DND-41 (cell line): ENCODE measurements at regions not wholly inside any gene's neighbourhood (a gene's known extent, or its start where the extent isn't known, plus 50 kb on each side); places are given as distances from the start of the nearest gene placed in this dataset.
A peak's percentile ranks its signal among the peaks of the same experiment; 100 is the strongest.

ENCODE experiments used
- ATAC-seq: fragments of 200-7000 bp; cut with Tn5 transposase; 3 replicates; pipeline ENCODE4 v1.9.1; 2021; ENCODE audit warnings: low read depth; ENCODE audit not compliant: insufficient read depth
- DNase-seq: peaks from one replicate; pipeline ENCODE4 v3.0.0-alpha.2; 2020
- H2AFZ ChIP-seq: 2 replicates; pipeline ENCODE4 v1.6.0; 2012; ENCODE audit warnings: low read depth, low read length
- H3K27ac ChIP-seq: 2 replicates; pipeline ENCODE4 v1.5.1; 2012; ENCODE audit warnings: low read length, inconsistent platforms
- H3K27me3 ChIP-seq: fragments of 200-600 bp; sonication (generic); 2 replicates; pipeline ENCODE4 v1.6.0; 2012; ENCODE audit warnings: low read length, mild to moderate bottlenecking, inconsistent platforms; ENCODE audit not compliant: insufficient read depth, poor library complexity
- H3K36me3 ChIP-seq: 2 replicates; pipeline ENCODE4 v1.5.1; 2012; ENCODE audit warnings: low read length, inconsistent platforms; ENCODE audit not compliant: insufficient read depth
- H3K4me1 ChIP-seq: 2 replicates; pipeline ENCODE4 v1.5.1; 2012; ENCODE audit warnings: mild to moderate bottlenecking, low read length; ENCODE audit not compliant: insufficient read depth
- H3K4me2 ChIP-seq: 2 replicates; pipeline ENCODE4 v1.6.0; 2012; ENCODE audit warnings: mild to moderate bottlenecking, moderate library complexity, low read length, inconsistent platforms; ENCODE audit not compliant: insufficient read depth
- H3K4me3 ChIP-seq, 2 experiments: fragments of 200-600 bp in 1 of 2; shearing (Covaris generic) in 1 of 2; 2 replicates each; pipeline ENCODE4 v1.5.1; 2012 to 2016; ENCODE audit warnings: inconsistent platforms in 2 of 2, low read length in 2 of 2, mild to moderate bottlenecking in 2 of 2, low read depth in 1 of 2, moderate library complexity in 1 of 2
- H3K79me2 ChIP-seq: 2 replicates; pipeline ENCODE4 v1.6.0; 2012; ENCODE audit warnings: low read length, inconsistent platforms; ENCODE audit not compliant: insufficient read depth
- H3K9ac ChIP-seq: 2 replicates; pipeline ENCODE4 v1.6.0; 2012; ENCODE audit warnings: low read depth, mild to moderate bottlenecking, inconsistent platforms, low read length, moderate library complexity
- H3K9me3 ChIP-seq: 2 replicates; pipeline ENCODE4 v1.5.1; 2012; ENCODE audit warnings: low read length, moderate library complexity, mild to moderate bottlenecking, inconsistent platforms; ENCODE audit not compliant: insufficient read depth, severe bottlenecking
- H4K20me1 ChIP-seq: 2 replicates; pipeline ENCODE4 v1.6.0; 2012; ENCODE audit warnings: low read length; ENCODE audit not compliant: insufficient read depth
- EZH2 ChIP-seq: IDR thresholded peaks from 3 replicates; pipeline ENCODE4 v1.6.1; 2012; ENCODE audit warnings: borderline replicate concordance, low read depth, mild to moderate bottlenecking, moderate library complexity, low read length, inconsistent platforms; ENCODE audit not compliant: severe bottlenecking
- TF ChIP-seq, protein P1 (sequence below): IDR thresholded peaks from 2 replicates; pipeline ENCODE4 v1.5.1; 2012; ENCODE audit warnings: borderline replicate concordance, low read length, moderate library complexity, mild to moderate bottlenecking; ENCODE audit not compliant: poor library complexity, severe bottlenecking; ENCODE audit errors: extremely low read depth

DNA sequence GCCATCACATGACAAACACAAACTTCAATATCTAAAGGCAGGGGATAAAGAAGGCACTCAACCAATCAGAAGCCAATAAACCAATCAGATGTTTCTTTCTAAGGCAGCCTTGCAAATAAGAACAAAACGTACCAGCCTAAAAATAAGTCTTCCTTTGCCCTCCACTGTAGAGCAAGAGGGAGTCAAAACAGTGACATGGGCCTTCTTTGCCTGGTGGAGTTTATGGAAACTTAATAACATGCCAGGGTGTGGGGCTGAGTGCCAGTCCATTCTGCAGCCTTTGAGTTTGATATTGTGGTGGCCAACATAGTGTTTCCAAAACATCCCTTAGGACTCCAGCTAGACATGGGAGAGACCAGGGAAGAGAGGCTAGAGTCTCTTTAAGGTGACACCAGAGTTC lies 126.1 kb upstream of the NECTIN1 start:
- H3K4me1 ChIP-seq = no peaks in the 10 kb centered on the region
- H3K27me3 ChIP-seq = no peaks in the 10 kb centered on the region
- no peaks in the 10 kb centered on the region for H3K79me2 ChIP-seq
- no peaks in the 10 kb centered on the region for H4K20me1 ChIP-seq
- no peaks in the 10 kb centered on the region for H3K36me3 ChIP-seq
- no peak overlapping the region for H3K27ac ChIP-seq
- DNase-seq = no peak
- H3K9ac ChIP-seq = no peak overlapping the region
- no peak for TF ChIP-seq EZH2
- TF ChIP-seq, protein P1, sequence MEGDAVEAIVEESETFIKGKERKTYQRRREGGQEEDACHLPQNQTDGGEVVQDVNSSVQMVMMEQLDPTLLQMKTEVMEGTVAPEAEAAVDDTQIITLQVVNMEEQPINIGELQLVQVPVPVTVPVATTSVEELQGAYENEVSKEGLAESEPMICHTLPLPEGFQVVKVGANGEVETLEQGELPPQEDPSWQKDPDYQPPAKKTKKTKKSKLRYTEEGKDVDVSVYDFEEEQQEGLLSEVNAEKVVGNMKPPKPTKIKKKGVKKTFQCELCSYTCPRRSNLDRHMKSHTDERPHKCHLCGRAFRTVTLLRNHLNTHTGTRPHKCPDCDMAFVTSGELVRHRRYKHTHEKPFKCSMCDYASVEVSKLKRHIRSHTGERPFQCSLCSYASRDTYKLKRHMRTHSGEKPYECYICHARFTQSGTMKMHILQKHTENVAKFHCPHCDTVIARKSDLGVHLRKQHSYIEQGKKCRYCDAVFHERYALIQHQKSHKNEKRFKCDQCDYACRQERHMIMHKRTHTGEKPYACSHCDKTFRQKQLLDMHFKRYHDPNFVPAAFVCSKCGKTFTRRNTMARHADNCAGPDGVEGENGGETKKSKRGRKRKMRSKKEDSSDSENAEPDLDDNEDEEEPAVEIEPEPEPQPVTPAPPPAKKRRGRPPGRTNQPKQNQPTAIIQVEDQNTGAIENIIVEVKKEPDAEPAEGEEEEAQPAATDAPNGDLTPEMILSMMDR = no peak
- H3K4me2 ChIP-seq = no peak overlapping the region
- H2AFZ ChIP-seq = no peak overlapping the region
- H3K4me3 ChIP-seq = no peak overlapping the region
- no peaks in the 10 kb centered on the region for H3K9me3 ChIP-seq
- ATAC-seq = no peak

DNA sequence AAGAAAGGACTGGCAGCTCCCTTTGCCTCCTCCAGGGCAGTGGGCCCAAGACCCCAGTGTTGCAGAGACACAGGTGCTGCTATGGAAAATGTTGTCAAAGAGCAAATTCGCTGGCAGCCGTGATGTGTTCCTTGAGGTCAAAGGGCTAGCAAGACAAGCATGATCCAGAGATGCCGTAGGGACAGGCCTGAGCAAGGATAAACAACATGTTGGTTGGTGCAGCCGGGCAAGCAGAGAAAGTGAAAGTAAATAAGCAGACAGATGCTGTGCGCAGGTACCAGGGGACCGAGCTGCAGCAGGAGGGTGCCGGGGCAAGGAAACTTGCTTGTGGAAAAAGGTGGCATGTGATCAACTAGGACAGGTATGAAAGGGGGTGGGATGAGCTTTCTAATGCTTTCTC lies 125.5 kb upstream of the NECTIN1 start:
- Histone ChIP-seq H3K27ac (no peak overlapping the region), H3K27me3 (no peaks in the 10 kb centered on the region), H3K79me2 (no peaks in the 10 kb centered on the region), H2AFZ (no peak overlapping the region), H4K20me1 (no peaks in the 10 kb centered on the region), H3K9ac (no peak overlapping the region), H3K9me3 (no peaks in the 10 kb centered on the region), H3K4me3 (no peak overlapping the region), H3K4me1 (no peaks in the 10 kb centered on the region), H3K4me2 (peak overlapping the region; percentile 0; the same call in 1 of the 2 replicates), H3K36me3 (no peaks in the 10 kb centered on the region)
- ATAC-seq = no peak
- DNase-seq = peak; percentile 6
- no peak for TF ChIP-seq EZH2
- TF ChIP-seq, protein P1 = no peak

DNA sequence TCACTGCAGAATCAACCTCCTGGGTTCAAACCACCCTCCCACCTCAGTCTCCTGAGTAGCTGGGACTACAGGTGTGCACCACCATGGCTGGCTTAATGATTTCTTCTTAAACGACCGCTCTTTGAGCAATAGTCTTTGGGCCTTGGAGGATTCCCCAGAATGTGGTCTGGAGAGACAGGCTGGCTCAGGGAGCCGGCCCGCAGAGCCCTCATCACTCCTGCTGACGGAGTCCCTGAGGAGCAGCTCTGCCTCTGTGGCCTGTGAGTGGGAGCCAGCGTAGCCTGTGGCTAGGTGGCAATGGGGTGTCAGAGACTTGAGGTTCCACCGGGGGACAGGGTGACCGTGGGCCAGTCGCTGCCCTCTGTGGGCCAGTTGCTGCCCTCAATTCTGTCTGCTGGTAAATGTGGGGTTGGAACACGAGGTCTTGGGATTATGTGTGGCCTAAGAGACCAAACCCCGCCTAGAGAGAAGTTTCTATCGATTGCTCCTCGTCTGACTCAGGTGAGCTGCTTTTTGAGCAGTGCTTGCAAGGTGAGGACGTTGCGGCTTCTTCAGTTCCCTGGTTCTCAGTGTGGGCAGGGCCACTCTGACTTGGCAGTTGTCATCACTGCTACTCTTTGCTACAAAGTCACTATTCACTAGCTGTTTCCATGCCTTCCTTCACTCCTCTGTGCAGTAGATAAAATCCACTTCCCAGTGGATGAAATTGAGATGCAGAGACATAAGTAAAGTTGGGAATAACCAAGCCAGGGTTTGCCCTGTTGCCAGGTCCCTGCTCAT lies 124.8 kb upstream of the NECTIN1 start:
- DNase-seq = no peak
- H3K9ac ChIP-seq = no peak overlapping the region
- H3K4me2 ChIP-seq = no peak overlapping the region
- TF ChIP-seq EZH2 = no peak
- TF ChIP-seq, protein P1 = no peak
- H3K27ac ChIP-seq = no peak overlapping the region
- no peaks in the 10 kb centered on the region for H3K9me3 ChIP-seq
- H3K36me3 ChIP-seq = no peaks in the 10 kb centered on the region
- no peak for ATAC-seq
- H3K27me3 ChIP-seq = no peaks in the 10 kb centered on the region
- no peak overlapping the region for H2AFZ ChIP-seq
- no peaks in the 10 kb centered on the region for H3K4me1 ChIP-seq
- H3K4me3 ChIP-seq = no peak overlapping the region
- H4K20me1 ChIP-seq = no peaks in the 10 kb centered on the region
- no peaks in the 10 kb centered on the region for H3K79me2 ChIP-seq
